Activated T-cell treated with anti-CD3 and anti-CD28 coated beads, Interleukin-2, amount 50 U/mL, for 4 hours (primary cell): ENCODE measurements at regions not wholly inside any gene's neighbourhood (a gene's known extent, or its start where the extent isn't known, plus 50 kb on each side); places are given as distances from the start of the nearest gene placed in this dataset.

Source experiments
- ATAC-seq, 2 donors: fragments of 200-7000 bp; cut with Tn5 transposase; one replicate each; pipeline ENCODE4 v1.10.0; 2021
- DNase-seq: peaks from one replicate; pipeline ENCODE4 v3.0.0-alpha.2; 2020
- H3K27me3 Mint-ChIP-seq: one replicate; pipeline ENCODE4 v1.8.0; 2021; ENCODE audit warnings: low read depth, mixed read lengths
- H3K36me3 Mint-ChIP-seq: one replicate; pipeline ENCODE4 v1.8.0; 2022; ENCODE audit warnings: mixed read lengths; ENCODE audit not compliant: insufficient read depth
- H3K4me1 Mint-ChIP-seq: one replicate; pipeline ENCODE4 v1.8.0; 2021; ENCODE audit warnings: low read depth, mixed read lengths
- H3K4me3 Mint-ChIP-seq: one replicate; pipeline ENCODE4 v1.8.0; 2021; ENCODE audit warnings: mild to moderate bottlenecking, moderate library complexity, mixed read lengths
- H3K9me3 Mint-ChIP-seq: one replicate; pipeline ENCODE4 v1.8.0; 2021; ENCODE audit warnings: mixed read lengths

- Mint-ChIP-seq H3K4me3 (no peak overlapping the region), H3K4me1 (no peaks in the 10 kb centered on the region), H3K36me3 (no peaks in the 10 kb centered on the region), H3K9me3 (no peaks in the 10 kb centered on the region), H3K27me3 (peaks cover 2% of the 10 kb centered on the region)
- ATAC-seq (no peak), DNase-seq (no peak)
These were observed 274.1 kb downstream of the HAUS1 start for GRCh38 chr18:46378126-46378863.

DNA sequence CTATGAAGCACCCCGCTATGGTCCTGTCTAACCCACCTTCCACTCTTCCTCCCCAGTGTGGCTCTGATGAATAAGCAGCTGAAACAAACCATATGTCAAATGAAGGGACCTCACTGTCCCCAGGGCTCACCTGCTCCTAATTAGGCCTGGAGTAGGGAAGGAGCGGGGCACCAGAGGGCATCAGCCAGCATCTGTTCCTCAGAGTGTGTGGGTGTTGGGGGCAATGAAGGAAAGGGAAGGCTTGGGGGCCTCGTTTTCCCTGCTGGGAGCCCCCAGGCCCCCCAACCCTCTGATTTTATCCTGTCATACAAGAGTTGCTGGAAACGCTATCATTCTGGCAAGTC, 274.7 kb downstream of the HAUS1 start:
- Mint-ChIP-seq H3K9me3 (no peaks in the 10 kb centered on the region), H3K4me1 (no peaks in the 10 kb centered on the region), H3K4me3 (no peak overlapping the region), H3K27me3 (peaks cover 2% of the 10 kb centered on the region), H3K36me3 (no peaks in the 10 kb centered on the region)
- no peak for DNase-seq
- ATAC-seq = no peak

DNA sequence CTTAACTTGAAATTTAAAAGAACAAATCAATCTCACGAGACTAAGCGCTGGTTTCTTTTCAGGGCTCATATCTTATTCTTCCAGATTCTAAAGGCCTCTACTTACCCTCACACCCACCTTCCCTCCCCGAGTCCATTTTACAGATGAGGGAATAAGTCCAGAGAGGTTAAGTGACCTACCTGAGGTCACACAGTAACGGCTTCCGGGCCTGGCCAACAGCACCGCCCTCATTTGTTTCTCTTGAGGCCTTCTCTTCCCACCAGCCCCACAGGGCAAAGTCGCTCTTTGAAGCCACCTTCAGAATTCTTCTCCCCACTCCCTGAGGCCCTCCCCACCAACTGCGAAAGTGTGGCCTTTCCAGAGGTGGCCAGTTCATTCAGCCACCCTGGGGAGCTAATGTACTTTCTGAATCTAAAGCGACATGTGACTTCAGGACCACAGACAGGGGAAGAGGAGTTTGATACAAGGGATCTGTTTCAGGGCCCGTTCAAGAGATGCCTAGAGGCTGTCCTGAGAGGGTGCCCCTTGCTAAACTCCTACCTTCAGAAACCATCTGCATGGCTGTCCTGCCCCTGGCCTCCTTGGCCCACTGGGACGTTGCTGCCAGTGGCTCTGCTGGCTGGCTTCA, 275.3 kb downstream of the HAUS1 start:
- no peaks in the 10 kb centered on the region for H3K4me1 Mint-ChIP-seq
- no peak for DNase-seq
- H3K27me3 Mint-ChIP-seq = peaks cover 2% of the 10 kb centered on the region
- no peaks in the 10 kb centered on the region for H3K9me3 Mint-ChIP-seq
- H3K36me3 Mint-ChIP-seq = no peaks in the 10 kb centered on the region
- no peak for ATAC-seq
- H3K4me3 Mint-ChIP-seq = no peak overlapping the region

GRCh38 chr18:46385124-46385523, 271.9 kb downstream of the LOXHD1 start:
- no peaks in the 10 kb centered on the region for H3K4me1 Mint-ChIP-seq
- ATAC-seq = no peak
- H3K9me3 Mint-ChIP-seq = no peaks in the 10 kb centered on the region
- DNase-seq = no peak
- no peaks in the 10 kb centered on the region for H3K36me3 Mint-ChIP-seq
- H3K4me3 Mint-ChIP-seq = no peak overlapping the region
- no peaks in the 10 kb centered on the region for H3K27me3 Mint-ChIP-seq

DNA sequence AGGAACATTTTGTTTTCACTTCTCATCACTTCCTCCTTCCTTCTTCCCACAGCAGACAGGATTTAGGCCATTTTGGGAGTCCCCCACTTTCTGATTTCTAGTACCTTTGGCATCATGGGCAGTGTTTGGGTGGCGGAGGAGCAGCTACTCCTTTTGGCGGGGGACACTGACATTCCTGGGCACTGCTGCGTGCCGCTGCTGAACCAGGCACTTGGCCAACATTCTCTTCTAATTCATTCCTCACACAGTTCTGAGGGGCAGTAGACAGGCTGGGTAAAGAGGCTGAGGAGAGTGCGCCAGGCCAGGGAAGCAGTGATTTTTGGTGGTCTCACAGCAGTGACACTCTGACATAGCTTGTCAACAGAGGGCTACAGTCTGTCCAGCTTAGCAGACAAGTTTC, 270.2 kb downstream of the LOXHD1 start:
- Mint-ChIP-seq H3K4me3 (no peak overlapping the region), H3K27me3 (no peaks in the 10 kb centered on the region), H3K4me1 (no peaks in the 10 kb centered on the region), H3K9me3 (no peaks in the 10 kb centered on the region), H3K36me3 (no peaks in the 10 kb centered on the region)
- no peak for ATAC-seq
- DNase-seq = no peak

DNA sequence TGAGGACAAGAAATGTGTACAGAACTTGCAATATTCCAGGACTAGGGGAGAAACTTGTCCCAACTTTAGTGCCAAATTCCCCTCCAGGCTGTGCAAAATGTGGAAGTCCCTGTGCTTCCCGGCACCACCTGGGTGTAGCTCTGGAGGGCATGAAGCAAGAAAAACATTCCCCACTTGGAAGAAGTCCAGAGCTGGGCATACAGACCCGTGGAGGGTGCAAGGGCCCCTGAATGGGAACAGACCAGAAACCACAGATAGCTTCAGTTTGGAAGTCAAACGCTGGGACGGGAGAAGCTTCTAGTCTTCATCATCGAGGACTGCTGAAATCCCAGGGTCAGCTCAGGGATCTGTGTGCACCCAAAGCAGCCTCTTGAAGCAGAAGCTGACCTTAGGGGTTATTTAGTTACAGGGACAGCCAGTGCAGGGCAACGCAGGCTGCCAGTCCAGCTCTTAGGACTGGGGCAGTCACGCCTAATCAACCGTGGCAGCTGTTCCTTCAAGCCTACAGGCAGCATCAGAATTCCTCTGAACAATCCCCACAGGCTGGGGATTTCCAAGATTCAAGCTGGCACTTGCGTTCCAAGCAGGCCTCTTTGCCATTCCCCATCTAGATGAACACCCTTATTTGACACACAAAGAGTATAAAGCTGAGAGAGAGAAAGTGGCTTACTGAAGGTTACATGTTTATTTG, 269.4 kb downstream of the LOXHD1 start:
- Mint-ChIP-seq H3K36me3 (no peaks in the 10 kb centered on the region), H3K4me3 (no peak overlapping the region), H3K27me3 (no peaks in the 10 kb centered on the region), H3K9me3 (no peaks in the 10 kb centered on the region), H3K4me1 (no peaks in the 10 kb centered on the region)
- ATAC-seq (no peak), DNase-seq (no peak)

- DNase-seq (no peak), ATAC-seq (no peak)
- Mint-ChIP-seq H3K4me3 (no peak overlapping the region), H3K27me3 (no peaks in the 10 kb centered on the region), H3K36me3 (no peaks in the 10 kb centered on the region), H3K9me3 (no peaks in the 10 kb centered on the region), H3K4me1 (no peaks in the 10 kb centered on the region)
These were observed 268.7 kb downstream of the LOXHD1 start for GRCh38 chr18:46388286-46388685.

DNA sequence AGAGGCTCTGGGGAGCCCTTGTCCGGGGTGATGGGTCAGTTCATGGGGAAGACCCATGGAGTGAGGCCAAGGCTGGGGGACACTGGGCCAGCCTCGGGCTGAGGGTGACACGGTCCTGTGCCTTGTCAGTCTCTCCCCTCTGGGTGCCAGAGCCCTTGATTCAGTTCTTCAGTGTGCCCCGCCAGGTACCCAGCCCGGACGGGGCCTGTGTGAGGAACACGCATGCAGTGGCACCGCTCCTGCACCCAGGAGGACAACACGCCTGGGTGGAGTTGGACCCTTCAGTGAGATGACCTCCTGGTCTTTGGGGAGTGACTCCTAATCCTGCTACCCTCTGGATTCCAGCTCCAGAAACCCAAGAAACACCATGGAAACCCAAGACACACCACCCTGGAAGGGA, 264.4 kb downstream of the LOXHD1 start:
- DNase-seq = no peak

DNA sequence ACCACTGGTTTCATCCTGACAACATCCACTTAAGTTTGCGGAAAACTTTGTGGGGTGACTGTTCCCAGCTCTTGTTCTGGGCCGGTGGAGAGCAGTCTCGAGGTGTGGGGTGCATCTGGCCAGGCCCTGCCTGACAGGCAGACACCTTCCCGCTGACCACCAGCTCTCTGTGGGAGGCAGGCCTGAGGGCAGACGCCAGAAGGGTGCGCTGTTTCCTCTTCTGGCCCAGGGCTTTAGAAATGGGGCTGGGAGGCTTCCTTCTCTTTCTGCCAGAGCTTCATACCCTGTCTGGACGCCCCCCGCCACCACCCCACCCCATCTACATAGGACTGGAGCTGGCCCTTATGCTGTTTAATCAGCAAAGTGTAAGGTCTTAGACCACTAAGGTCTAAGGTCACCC, 263.8 kb downstream of the LOXHD1 start:
- Mint-ChIP-seq H3K36me3 (no peaks in the 10 kb centered on the region), H3K4me1 (no peaks in the 10 kb centered on the region), H3K27me3 (peaks cover 3% of the 10 kb centered on the region), H3K4me3 (no peak overlapping the region), H3K9me3 (no peaks in the 10 kb centered on the region)
- ATAC-seq (no peak), DNase-seq (no peak)

More for the DNA sequence above, 264.4 kb downstream of the LOXHD1 start:
- Mint-ChIP-seq H3K36me3 (no peaks in the 10 kb centered on the region), H3K9me3 (no peaks in the 10 kb centered on the region), H3K27me3 (no peaks in the 10 kb centered on the region), H3K4me1 (no peaks in the 10 kb centered on the region), H3K4me3 (no peak overlapping the region)
- no peak for ATAC-seq

DNA sequence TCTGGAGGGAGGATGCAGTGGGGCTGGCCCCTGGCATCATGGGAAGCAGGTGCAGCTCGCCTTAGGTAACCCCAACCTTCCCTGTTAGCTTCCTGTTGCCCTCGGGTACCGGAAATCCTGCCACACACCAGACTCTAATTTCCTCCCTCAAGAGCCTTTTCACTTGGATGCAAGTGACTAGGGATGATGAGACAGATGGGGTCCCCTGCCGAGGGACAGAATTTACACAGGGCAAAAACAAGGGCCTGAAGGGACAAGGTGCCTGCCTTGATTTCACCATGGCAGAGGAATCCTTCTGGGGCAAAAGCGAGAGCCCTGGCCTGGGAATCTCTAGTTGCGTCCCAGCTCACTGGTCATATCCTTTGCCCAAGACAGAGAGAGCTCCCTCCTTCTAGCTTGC, 263.1 kb downstream of the LOXHD1 start:
- DNase-seq = no peak
- no peaks in the 10 kb centered on the region for H3K9me3 Mint-ChIP-seq
- H3K27me3 Mint-ChIP-seq = peaks cover 3% of the 10 kb centered on the region
- H3K4me1 Mint-ChIP-seq = no peaks in the 10 kb centered on the region
- no peak overlapping the region for H3K4me3 Mint-ChIP-seq
- ATAC-seq = no peak
- H3K36me3 Mint-ChIP-seq = no peaks in the 10 kb centered on the region

DNA sequence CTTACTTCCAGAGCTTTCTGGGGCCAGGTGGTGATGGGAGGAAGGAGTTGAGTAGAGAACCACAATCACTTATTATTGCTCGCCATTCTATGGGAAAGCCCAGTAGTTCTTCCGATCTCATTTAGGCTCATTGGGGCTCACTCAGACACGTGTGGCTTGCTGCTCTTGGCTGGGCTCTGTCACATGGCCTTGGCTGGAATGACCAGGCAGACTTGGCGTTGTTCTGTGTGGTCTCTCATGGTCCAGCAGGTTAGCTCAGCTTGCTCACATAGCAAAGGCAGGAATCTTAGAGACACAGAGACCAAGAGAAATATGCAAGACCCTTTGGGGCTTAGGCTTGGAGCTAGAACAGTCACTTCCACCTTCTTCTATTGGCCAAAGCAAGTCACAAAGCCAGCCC, 261.2 kb downstream of the LOXHD1 start:
- Mint-ChIP-seq H3K4me1 (no peaks in the 10 kb centered on the region), H3K36me3 (no peaks in the 10 kb centered on the region)
- ATAC-seq = no peak

DNA sequence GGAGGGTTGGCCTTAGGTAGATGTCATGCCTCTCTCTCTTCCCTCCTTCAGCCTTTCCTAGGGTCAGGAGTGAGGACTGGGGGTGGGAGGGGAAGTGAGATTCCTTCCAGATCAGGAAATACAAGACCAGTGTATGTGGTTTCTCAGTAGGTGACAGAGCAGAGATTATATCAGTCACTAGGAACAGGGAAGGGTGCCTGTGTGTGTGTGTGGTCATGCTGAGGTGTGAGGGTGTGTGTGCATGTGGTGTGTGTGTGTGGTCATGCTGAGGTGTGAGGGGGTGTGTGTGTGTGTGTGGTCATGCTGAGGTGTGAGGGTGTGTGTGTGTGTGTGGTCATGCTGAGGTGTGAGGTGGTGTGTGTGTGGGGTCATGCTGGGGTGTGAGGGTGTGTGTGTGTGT, 259.8 kb downstream of the LOXHD1 start:
- DNase-seq = no peak

More for the DNA sequence above, 261.2 kb downstream of the LOXHD1 start:
- peaks cover 3% of the 10 kb centered on the region for H3K27me3 Mint-ChIP-seq
- DNase-seq = no peak
- no peaks in the 10 kb centered on the region for H3K9me3 Mint-ChIP-seq
- no peak overlapping the region for H3K4me3 Mint-ChIP-seq

GRCh38 chr18:46398005-46398404, 259.0 kb downstream of the LOXHD1 start:
- no peak overlapping the region for H3K4me3 Mint-ChIP-seq
- ATAC-seq (no peak), DNase-seq (no peak)
- no peaks in the 10 kb centered on the region for H3K9me3 Mint-ChIP-seq
- H3K4me1 Mint-ChIP-seq = no peaks in the 10 kb centered on the region
- H3K27me3 Mint-ChIP-seq = peaks cover 3% of the 10 kb centered on the region
- H3K36me3 Mint-ChIP-seq = no peaks in the 10 kb centered on the region

More for the DNA sequence above, 259.8 kb downstream of the LOXHD1 start:
- H3K27me3 Mint-ChIP-seq = peaks cover 3% of the 10 kb centered on the region
- no peaks in the 10 kb centered on the region for H3K36me3 Mint-ChIP-seq
- no peak for ATAC-seq
- H3K9me3 Mint-ChIP-seq = no peaks in the 10 kb centered on the region
- H3K4me3 Mint-ChIP-seq = no peak overlapping the region
- no peaks in the 10 kb centered on the region for H3K4me1 Mint-ChIP-seq

GRCh38 chr18:46398625-46399024, 258.4 kb downstream of the LOXHD1 start:
- H3K36me3 Mint-ChIP-seq = no peaks in the 10 kb centered on the region
- DNase-seq (no peak), ATAC-seq (no peak)
- peaks cover 3% of the 10 kb centered on the region for H3K27me3 Mint-ChIP-seq
- H3K4me1 Mint-ChIP-seq = no peaks in the 10 kb centered on the region
- H3K4me3 Mint-ChIP-seq = no peak overlapping the region
- H3K9me3 Mint-ChIP-seq = no peaks in the 10 kb centered on the region

- Mint-ChIP-seq H3K4me1 (no peaks in the 10 kb centered on the region), H3K36me3 (no peaks in the 10 kb centered on the region), H3K4me3 (no peak overlapping the region), H3K9me3 (no peaks in the 10 kb centered on the region), H3K27me3 (peaks cover 3% of the 10 kb centered on the region)
- ATAC-seq (no peak), DNase-seq (no peak)
These were observed 257.7 kb downstream of the LOXHD1 start for GRCh38 chr18:46399303-46399702.
